HL-60 (cell line): ENCODE measurements at regions not wholly inside any gene's neighbourhood (a gene's known extent, or its start where the extent isn't known, plus 50 kb on each side); places are given as distances from the start of the nearest gene placed in this dataset.

Experiments used
- DNase-seq, 2 experiments: peaks; one replicate each; pipeline ENCODE4 v3.0.0-alpha.2; 2010 to 2020; ENCODE audit warnings: low read depth in 1 of 2, low spot score in 1 of 2
- H3K27ac ChIP-seq: fragments of 250-450 bp; sonication (Bioruptor Pico); replicated peaks from 2 replicates; pipeline ENCODE4 v1.5.1; 2020; ENCODE audit warnings: mild to moderate bottlenecking, moderate library complexity
- H3K27me3 ChIP-seq: fragments of 250-450 bp; sonication (Bioruptor Pico); 2 replicates; pipeline ENCODE4 v1.5.1; 2021; ENCODE audit warnings: mild to moderate bottlenecking, moderate library complexity; ENCODE audit not compliant: insufficient read depth, poor library complexity, severe bottlenecking
- H3K4me3 ChIP-seq: replicated peaks from 2 replicates; pipeline ENCODE4 v1.5.1; 2011; ENCODE audit warnings: mild to moderate bottlenecking, control low read depth, low read length; ENCODE audit not compliant: insufficient read depth
- CTCF ChIP-seq: IDR thresholded peaks from one replicate; pipeline ENCODE4 v1.5.1; 2011; ENCODE audit warnings: low read length, control low read depth, inconsistent platforms; ENCODE audit not compliant: insufficient read depth
- GABPA ChIP-seq: IDR thresholded peaks from 2 replicates; pipeline ENCODE4 v1.6.1; 2012; ENCODE audit warnings: low read depth
- POLR2AphosphoS5 ChIP-seq: IDR thresholded peaks from 2 replicates; pipeline ENCODE4 v1.6.1; 2012; ENCODE audit warnings: low read depth
- REST ChIP-seq: IDR thresholded peaks from 2 replicates; pipeline ENCODE4 v1.6.1; 2012; ENCODE audit warnings: low read depth; ENCODE audit not compliant: insufficient replicate concordance
- SPI1 ChIP-seq: IDR thresholded peaks from 2 replicates; pipeline ENCODE4 v1.6.1; 2012; ENCODE audit warnings: low read depth, mild to moderate bottlenecking, borderline replicate concordance

- TF ChIP-seq SPI1 (no peak), CTCF (no peak), REST (no peak), POLR2AphosphoS5 (no peak), GABPA (no peak)
- H3K4me3 ChIP-seq = no peak overlapping the region
- H3K27me3 ChIP-seq = no peaks in the 10 kb centered on the region
- no peak overlapping the region for H3K27ac ChIP-seq
- DNase-seq = no peak
Observed at GRCh38 chr18:39746201-39746600, 2180.6 kb upstream of the CELF4 start.

- H3K27ac ChIP-seq = no peak overlapping the region
- H3K4me3 ChIP-seq = no peak overlapping the region
- TF ChIP-seq SPI1 = no peak
- no peak for TF ChIP-seq GABPA
- no peak for TF ChIP-seq POLR2AphosphoS5
- no peak for TF ChIP-seq CTCF
- TF ChIP-seq REST = no peak
- no peaks in the 10 kb centered on the region for H3K27me3 ChIP-seq
- DNase-seq = no peak
Observed at GRCh38 chr18:39743463-39743862, 2177.9 kb upstream of the CELF4 start.

GRCh38 chr18:39741755-39742466 lies 2176.3 kb upstream of the CELF4 start:
- Histone ChIP-seq H3K4me3 (no peak overlapping the region), H3K27me3 (no peaks in the 10 kb centered on the region), H3K27ac (no peak overlapping the region)
- no peak for TF ChIP-seq REST
- TF ChIP-seq SPI1 = no peak
- no peak for TF ChIP-seq GABPA
- TF ChIP-seq CTCF = no peak
- no peak for TF ChIP-seq POLR2AphosphoS5
- no peak for DNase-seq
